HEK293 (cell line): ENCODE measurements at regions not wholly inside any gene's neighbourhood (a gene's known extent, or its start where the extent isn't known, plus 50 kb on each side); places are given as distances from the start of the nearest gene placed in this dataset.

Experiments used
- BCL11A ChIP-seq: fragments of 450-650 bp; formaldehyde crosslinking; IDR thresholded peaks from 2 replicates; pipeline ENCODE4 v1.5.1; 2016; ENCODE audit warnings: low read depth, missing biosample characterization, missing genetic modification characterization
- CTCF ChIP-seq: fragments of 450-650 bp; formaldehyde crosslinking; IDR thresholded peaks from 2 replicates; pipeline ENCODE4 v1.5.1; 2016; ENCODE audit warnings: missing biosample characterization, missing genetic modification characterization
- FEZF1 ChIP-seq: fragments of 450-650 bp; formaldehyde crosslinking; IDR thresholded peaks from 2 replicates; pipeline ENCODE4 v1.5.1; 2016; ENCODE audit warnings: missing biosample characterization, missing genetic modification characterization
- REST ChIP-seq: fragments of 450-650 bp; formaldehyde crosslinking; IDR thresholded peaks from 2 replicates; pipeline ENCODE4 v1.5.1; 2016; ENCODE audit warnings: missing biosample characterization, missing genetic modification characterization
- ZBTB1 ChIP-seq: fragments of 450-650 bp; formaldehyde crosslinking; IDR thresholded peaks from 2 replicates; pipeline ENCODE4 v1.5.1; 2016; ENCODE audit warnings: missing biosample characterization, missing genetic modification characterization
- ZBTB17 ChIP-seq: fragments of 450-650 bp; formaldehyde crosslinking; IDR thresholded peaks from 2 replicates; pipeline ENCODE4 v1.5.1; 2016; ENCODE audit warnings: missing biosample characterization, missing genetic modification characterization
- ZBTB7A ChIP-seq: fragments of 450-650 bp; formaldehyde crosslinking; IDR thresholded peaks from 2 replicates; pipeline ENCODE4 v1.5.1; 2016; ENCODE audit warnings: low read depth, missing biosample characterization, missing genetic modification characterization
- ZNF274 ChIP-seq, 2 experiments: fragments of 200-500 bp in 1 of 2; fragments of 450-650 bp in 1 of 2; sonication (Bioruptor generic) in 1 of 2; formaldehyde crosslinking in 1 of 2; IDR thresholded peaks; 2 replicates each; pipeline versions ENCODE4 v1.5.1 to v1.6.1; 2014 to 2016; ENCODE audit warnings: borderline replicate concordance in 1 of 2, inconsistent platforms in 1 of 2, low read length in 1 of 2, missing biosample characterization in 1 of 2, missing genetic modification characterization in 1 of 2
- ZNF341 ChIP-seq: fragments of 450-650 bp; formaldehyde crosslinking; IDR thresholded peaks from 2 replicates; pipeline ENCODE4; 2016; ENCODE audit warnings: low read depth, missing biosample characterization, missing genetic modification characterization
- ZNF394 ChIP-seq: fragments of 450-650 bp; formaldehyde crosslinking; IDR thresholded peaks from 2 replicates; pipeline ENCODE4 v1.5.1; 2016; ENCODE audit warnings: missing biosample characterization, missing genetic modification characterization, mild to moderate bottlenecking, moderate library complexity, borderline replicate concordance
- ZNF488 ChIP-seq: fragments of 450-650 bp; formaldehyde crosslinking; IDR thresholded peaks from 2 replicates; pipeline ENCODE4 v1.5.1; 2016; ENCODE audit warnings: missing biosample characterization, missing genetic modification characterization
- ZNF571 ChIP-seq: fragments of 450-650 bp; formaldehyde crosslinking; IDR thresholded peaks from 2 replicates; pipeline ENCODE4 v1.5.0; 2017; ENCODE audit warnings: missing biosample characterization, missing genetic modification characterization
- ZNF707 ChIP-seq: fragments of 450-650 bp; formaldehyde crosslinking; IDR thresholded peaks from 2 replicates; pipeline ENCODE4 v1.5.1; 2016; ENCODE audit warnings: missing biosample characterization, missing genetic modification characterization

GRCh38 chr15:38844736-38845135, 280.1 kb upstream of the RASGRP1 start:
- TF ChIP-seq ZBTB17 (tag by site-specific recombination) (no peak), FEZF1 (tag by site-specific recombination) (no peak), ZBTB1 (tag by site-specific recombination) (no peak), BCL11A (tag by site-specific recombination) (no peak), ZNF488 (no peak), CTCF (tag by site-specific recombination) (no peak), ZBTB7A (no peak), ZNF341 (tag by site-specific recombination) (no peak), REST (no peak), ZNF394 (no peak), ZNF571 (no peak), ZNF707 (no peak), ZNF274 (IDR thresholded peaks at IDR 0.05; ENCODE audit: low read length) (no peak), ZNF274 (tag by site-specific recombination; IDR thresholded peaks at IDR 0.05; ENCODE audit: borderline replicate concordance) (no peak)
